HEK293T (cell line): ENCODE measurements at regions not wholly inside any gene's neighbourhood (a gene's known extent, or its start where the extent isn't known, plus 50 kb on each side); places are given as distances from the start of the nearest gene placed in this dataset.
"Not testable (repeated sequence)": the region's sequence is repeated elsewhere in the genome, so short reads cannot be mapped to it uniquely, and the experiment has no call there.

Source experiments
- CTCF ChIA-PET: fragments of 350-600 bp; formaldehyde crosslinking; extraction: SDS; loops from one replicate; lab custom pipeline; 2021; ENCODE audit warnings: antibody characterized with exemption, inconsistent platforms; lab: Yijun Ruan, JAX
- POLR2A ChIA-PET: fragments of 350-600 bp; formaldehyde crosslinking; extraction: SDS; loops from one replicate; lab custom pipeline; 2020; ENCODE audit warnings: antibody characterized with exemption, inconsistent platforms; lab: Yijun Ruan, JAX
- DNase-seq: peaks from one replicate; pipeline ENCODE4 v3.0.0; 2012; ENCODE audit warnings: mixed read lengths; ENCODE audit errors: extremely low spot score
- ARNT ChIP-seq: fragments of 450-650 bp; IDR thresholded peaks from 2 replicates; pipeline ENCODE4 v1.6.1; 2017; ENCODE audit warnings: mild to moderate bottlenecking
- BHLHE40 ChIP-seq: fragments of 450-650 bp; IDR thresholded peaks from 2 replicates; pipeline ENCODE4 v1.6.1; 2016; ENCODE audit warnings: mild to moderate bottlenecking, moderate library complexity, borderline replicate concordance
- CTBP1 ChIP-seq: fragments of 450-650 bp; IDR thresholded peaks from 2 replicates; pipeline ENCODE4 v1.6.1; 2016; ENCODE audit warnings: borderline replicate concordance
- ELF4 ChIP-seq: fragments of 450-650 bp; IDR thresholded peaks from 2 replicates; pipeline ENCODE4 v1.6.1; 2017; ENCODE audit warnings: antibody characterized with exemption
- FOXA1 ChIP-seq: fragments of 450-650 bp; IDR thresholded peaks from 2 replicates; pipeline ENCODE4 v1.6.1; 2016; ENCODE audit warnings: mild to moderate bottlenecking
- FOXK2 ChIP-seq: fragments of 450-650 bp; IDR thresholded peaks from 2 replicates; pipeline ENCODE4 v1.6.1; 2016; ENCODE audit warnings: mild to moderate bottlenecking
- FOXM1 ChIP-seq: fragments of 450-650 bp; IDR thresholded peaks from 2 replicates; pipeline ENCODE4 v1.6.1; 2017; ENCODE audit warnings: mild to moderate bottlenecking, borderline replicate concordance
- HDGF ChIP-seq: fragments of 450-650 bp; IDR thresholded peaks from 2 replicates; pipeline ENCODE4 v1.6.1; 2017; ENCODE audit warnings: antibody characterized with exemption, borderline replicate concordance
- L3MBTL2 ChIP-seq: fragments of 450-650 bp; conservative IDR thresholded peaks from 2 replicates; pipeline ENCODE4 v1.6.1; 2016; ENCODE audit warnings: mild to moderate bottlenecking
- LEF1 ChIP-seq: fragments of 450-650 bp; IDR thresholded peaks from 2 replicates; pipeline ENCODE4 v1.6.1; 2017; ENCODE audit warnings: mild to moderate bottlenecking, borderline replicate concordance
- NFRKB ChIP-seq: fragments of 450-650 bp; IDR thresholded peaks from 2 replicates; pipeline ENCODE4 v1.6.1; 2016; ENCODE audit warnings: mild to moderate bottlenecking, moderate library complexity
- PKNOX1 ChIP-seq: fragments of 450-650 bp; IDR thresholded peaks from 2 replicates; pipeline ENCODE4 v1.6.1; 2016
- SP1 ChIP-seq: fragments of 450-650 bp; IDR thresholded peaks from 2 replicates; pipeline ENCODE4 v1.6.1; 2017
- SUZ12 ChIP-seq: fragments of 450-650 bp; IDR thresholded peaks from 2 replicates; pipeline ENCODE4 v1.6.1; 2016; ENCODE audit warnings: mild to moderate bottlenecking
- TARDBP ChIP-seq: fragments of 450-650 bp; IDR thresholded peaks from 2 replicates; pipeline ENCODE4 v1.6.1; 2016
- ZNF384 ChIP-seq: fragments of 450-650 bp; IDR thresholded peaks from 2 replicates; pipeline ENCODE4 v1.6.1; 2016

DNA sequence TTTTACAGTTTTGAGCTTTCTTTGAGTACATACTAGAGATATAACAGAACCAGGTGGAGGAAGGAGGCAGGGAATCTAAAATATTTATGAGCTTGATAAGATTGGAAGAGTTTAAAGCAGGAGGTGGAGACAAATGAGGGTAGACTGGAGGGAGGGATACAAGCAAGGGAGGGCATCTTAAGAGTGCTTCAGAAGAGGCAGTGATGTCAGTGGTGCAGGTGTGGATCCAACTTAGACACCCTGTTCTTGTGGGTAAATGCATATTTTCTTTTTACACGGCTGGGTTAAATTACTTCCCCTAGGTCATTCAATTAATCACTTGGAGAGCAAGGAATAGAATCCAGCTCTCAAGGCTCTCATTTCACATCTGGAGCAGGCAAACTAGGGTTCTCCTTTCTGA is 146.1 kb upstream of the LRIG3 start:
- TF ChIP-seq SP1, result no peak
- ChIA-PET POLR2A (no interaction called here), CTCF (no interaction called here)
- DNase-seq, result no peak

GRCh38 chr12:59059088-59059935 is 139.0 kb upstream of the LRIG3 start:
- CTCF ChIA-PET, result no interaction called here
- DNase-seq, result no peak
- POLR2A ChIA-PET, result no interaction called here
- TF ChIP-seq SP1, result no peak
- TF ChIP-seq NFRKB, result no peak
- no peak for TF ChIP-seq ARNT
- TF ChIP-seq ZNF384, result no peak

DNA sequence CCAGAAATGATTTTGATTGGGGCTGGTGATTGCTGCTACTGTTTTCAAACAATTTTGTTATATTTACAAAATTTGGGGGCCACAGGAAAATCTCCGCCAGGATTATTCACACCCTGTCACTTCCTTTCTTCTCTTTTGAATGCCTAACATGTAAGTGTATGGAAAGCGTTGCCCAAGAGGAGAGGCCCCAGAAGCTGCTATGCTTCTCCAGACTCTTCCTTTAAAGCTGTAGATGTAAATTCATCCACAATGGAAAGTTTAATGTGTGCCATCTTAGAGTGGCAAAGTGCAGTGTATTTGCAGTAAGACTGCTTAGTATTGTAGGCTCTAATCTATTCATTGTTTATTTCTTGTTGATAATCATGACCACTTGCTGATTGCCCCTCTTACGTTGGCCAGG is 136.7 kb upstream of the LRIG3 start:
- ChIA-PET CTCF (interaction anchor here (0.6 kb wide), 1 partner anchor 1141 kb away, joined by 3 read pairs; no protein-coding TSS in a partner anchor), POLR2A (no interaction called here)
- TF ChIP-seq PKNOX1, result no peak
- TF ChIP-seq LEF1, result no peak
- TF ChIP-seq FOXK2, result no peak
- no peak for TF ChIP-seq CTBP1
- TF ChIP-seq FOXM1, result no peak
- TF ChIP-seq ZNF384, result no peak
- TF ChIP-seq BHLHE40, result no peak
- TF ChIP-seq NFRKB, result no peak
- no peak for DNase-seq

GRCh38 chr12:59055204-59055860 is 135.0 kb upstream of the LRIG3 start:
- CTCF ChIA-PET, result no interaction called here
- TF ChIP-seq TARDBP (no peak), HDGF (no peak), L3MBTL2 (no peak), FOXK2 (no peak), ARNT (no peak), SUZ12 (no peak), CTBP1 (no peak), ELF4 (no peak), BHLHE40 (no peak), SP1 (no peak), LEF1 (no peak), FOXM1 (no peak)
- no peak for DNase-seq
- POLR2A ChIA-PET, result no interaction called here

DNA sequence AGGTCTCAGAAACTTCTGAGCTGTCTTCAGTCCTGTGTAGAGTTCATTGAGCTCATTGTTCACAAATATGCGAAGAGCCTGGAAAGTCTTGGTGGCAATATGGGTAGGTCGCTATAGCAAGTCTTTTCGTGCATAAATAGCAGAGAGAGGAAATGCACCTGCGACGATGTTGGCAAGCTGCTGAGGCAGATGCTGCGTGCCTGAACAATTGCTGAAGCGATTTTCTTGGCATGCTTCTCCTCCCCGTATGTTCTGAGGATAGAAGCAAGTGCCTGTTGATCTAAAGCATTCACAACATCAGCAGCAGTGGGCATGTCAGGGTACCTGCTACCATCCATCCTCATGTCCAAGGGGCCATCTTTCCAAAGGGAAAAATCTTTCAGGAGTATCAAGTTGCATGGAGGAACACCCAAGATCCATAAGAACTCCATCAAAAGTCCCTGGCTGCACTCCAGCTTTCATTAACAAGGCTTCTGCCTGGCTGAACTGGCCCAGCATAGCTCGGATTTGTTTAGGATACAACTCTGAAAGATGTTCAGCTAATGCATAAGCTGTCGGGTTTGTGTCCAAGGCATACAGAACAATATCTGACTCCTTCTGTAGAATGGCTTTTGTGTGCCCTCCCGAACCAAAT is 133.1 kb upstream of the LRIG3 start:
- POLR2A ChIA-PET, CTCF ChIA-PET, DNase-seq: not testable (repeated sequence)

DNA sequence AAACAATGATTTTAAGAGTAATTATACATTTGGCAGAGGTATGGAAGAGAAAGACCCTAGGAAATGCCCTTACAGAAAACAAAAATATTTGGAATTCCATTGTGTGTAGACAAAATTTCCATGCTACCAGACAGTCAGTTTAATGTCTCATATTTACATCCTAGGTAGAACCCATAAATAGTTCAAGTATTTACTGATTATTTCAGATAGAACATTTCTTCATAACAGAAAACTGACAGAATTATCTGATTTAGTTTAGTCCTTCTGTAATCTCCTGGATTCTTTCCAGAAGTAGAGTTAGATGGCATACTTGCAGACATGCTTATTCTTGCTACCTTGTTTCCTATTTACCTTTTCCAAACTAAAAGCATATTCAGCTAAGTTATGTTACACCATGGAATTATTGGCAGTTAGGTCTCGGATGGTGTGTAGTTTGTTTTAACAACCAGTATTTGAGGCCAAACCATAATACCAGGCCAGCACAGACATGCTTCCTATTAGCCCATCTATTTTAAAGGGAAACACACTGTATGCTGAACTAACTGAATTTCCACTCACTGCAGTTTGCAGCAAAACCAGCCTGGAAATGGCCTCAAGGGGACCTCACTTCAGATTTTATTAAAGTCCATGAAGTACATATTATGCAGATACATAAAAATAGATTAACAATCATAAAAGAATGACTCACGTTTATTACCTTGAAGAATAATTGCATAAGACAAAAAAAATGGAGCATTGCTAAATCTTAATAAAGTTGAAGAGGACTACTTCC is 126.6 kb upstream of the LRIG3 start:
- CTCF ChIA-PET, result no interaction called here

DNA sequence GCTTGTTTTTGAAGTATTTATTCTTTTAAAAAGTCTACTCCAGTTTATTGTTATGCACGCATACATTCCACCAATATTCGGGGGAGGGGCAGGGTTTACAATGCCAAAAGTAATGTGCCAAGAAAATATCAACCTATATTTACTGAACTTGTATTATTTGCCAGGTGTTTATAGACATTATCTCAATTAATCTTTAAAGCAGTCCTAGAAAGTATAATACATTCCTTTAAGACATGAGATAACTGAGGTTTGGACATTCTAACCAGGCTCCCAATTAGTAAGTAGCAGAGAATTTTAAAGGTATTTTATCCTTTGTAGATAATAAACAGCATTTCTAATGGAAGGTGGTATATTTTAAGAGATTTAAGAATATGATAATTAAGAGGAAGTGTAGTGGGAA is 124.5 kb upstream of the LRIG3 start:
- no peak for DNase-seq
- POLR2A ChIA-PET, result no interaction called here
- CTCF ChIA-PET, result no interaction called here
- no peak for TF ChIP-seq FOXM1
- TF ChIP-seq CTBP1, result no peak
- no peak for TF ChIP-seq TARDBP
- TF ChIP-seq LEF1, result no peak
- no peak for TF ChIP-seq L3MBTL2
- TF ChIP-seq NFRKB, result no peak
- no peak for TF ChIP-seq SP1
- TF ChIP-seq ZNF384, result no peak
- no peak for TF ChIP-seq HDGF
- no peak for TF ChIP-seq SUZ12
- TF ChIP-seq FOXA1, result no peak
- no peak for TF ChIP-seq BHLHE40
- no peak for TF ChIP-seq PKNOX1
- TF ChIP-seq ELF4, result no peak

More for the DNA sequence above, 126.6 kb upstream of the LRIG3 start:
- POLR2A ChIA-PET, result no interaction called here
- no peak for DNase-seq
- TF ChIP-seq ARNT (no peak), ZNF384 (no peak), FOXA1 (no peak), FOXK2 (no peak), ELF4 (no peak), SUZ12 (no peak), NFRKB (no peak)
